Prostate gland (tissue), 2 donors: ENCODE measurements at regions not wholly inside any gene's neighbourhood (a gene's known extent, or its start where the extent isn't known, plus 50 kb on each side); places are given as distances from the start of the nearest gene placed in this dataset.

Experiments used
- CTCF ChIP-seq, 4 experiments: fragments of 200-600 bp in 2 of 4; fragments of 450-650 bp in 2 of 4; sonication (generic) in 2 of 4; IDR thresholded peaks; 1 replicate in 3 of 4; 2 replicates in 1 of 4; pipeline ENCODE4 v1.5.1; 2016 to 2019; ENCODE audit warnings: antibody characterized with exemption in 4 of 4, mild to moderate bottlenecking in 2 of 4, moderate library complexity in 2 of 4
- POLR2A ChIP-seq: fragments of 450-650 bp; IDR thresholded peaks from one replicate; pipeline ENCODE4 v1.6.1; 2016; ENCODE audit warnings: antibody characterized with exemption, mild to moderate bottlenecking
- POLR2AphosphoS5 ChIP-seq: sonication (generic); formaldehyde crosslinking; IDR thresholded peaks from one replicate; pipeline ENCODE4 v1.6.1; 2017; ENCODE audit warnings: antibody characterized with exemption

- TF ChIP-seq CTCF (IDR thresholded peaks at IDR 0.05) (no peak), POLR2A (no peak), POLR2AphosphoS5 (no peak)
Measured at GRCh38 chr10:6823770-6824169, 243.7 kb upstream of the PRKCQ start.
